Mesodermal cell (in vitro differentiated cells): ENCODE measurements at regions not wholly inside any gene's neighbourhood (a gene's known extent, or its start where the extent isn't known, plus 50 kb on each side); places are given as distances from the start of the nearest gene placed in this dataset.

Source experiments
- H3K27ac ChIP-seq: 2 replicates; pipeline ENCODE4 v1.7.0; 2013; ENCODE audit warnings: mild to moderate bottlenecking, low read depth, low read length, moderate library complexity; ENCODE audit not compliant: severe bottlenecking
- H3K36me3 ChIP-seq: 2 replicates; pipeline ENCODE4 v1.7.1; 2013; ENCODE audit warnings: mild to moderate bottlenecking, low read length, moderate library complexity; ENCODE audit not compliant: control insufficient read depth, insufficient read depth
- H3K4me1 ChIP-seq: one replicate; pipeline ENCODE4 v1.7.1; 2013; ENCODE audit warnings: mild to moderate bottlenecking, low read length; ENCODE audit not compliant: insufficient read depth, control insufficient read depth, poor library complexity, severe bottlenecking
- H3K4me3 ChIP-seq: 2 replicates; pipeline ENCODE4 v1.7.0; 2013; ENCODE audit warnings: low read length, control low read depth, mild to moderate bottlenecking; ENCODE audit not compliant: insufficient read depth, poor library complexity, severe bottlenecking; ENCODE audit errors: extremely low read depth
- H3K9me3 ChIP-seq: 2 replicates; pipeline ENCODE4 v1.7.1; 2013; ENCODE audit warnings: mild to moderate bottlenecking, low read length, moderate library complexity; ENCODE audit not compliant: control insufficient read depth
- WGBS, 2 experiments: methylation state at CpG; one replicate each; pipeline ENCODE4 v1.1.5; 2013; ENCODE audit warnings: missing lambda C conversion rate in 2 of 2; ENCODE audit not compliant: insufficient coverage in 2 of 2; 5-methylcytosine and 5-hydroxymethylcytosine counted together

GRCh38 chr5:107278774-107279173, 392.0 kb downstream of the EFNA5 start:
- Histone ChIP-seq H3K9me3 (no peaks in the 10 kb centered on the region), H3K4me3 (no peak overlapping the region), H3K4me1 (no peaks in the 10 kb centered on the region), H3K36me3 (no peaks in the 10 kb centered on the region), H3K27ac (no peak overlapping the region)
- WGBS, 2 experiments: 100% methylated on average over 1 of the region's 4 CpGs; no CpG with 5 or more reads in 1 of the 2 experiments

GRCh38 chr5:107277485-107278125, 393.1 kb downstream of the EFNA5 start:
- 93% methylated on average over 2 of the region's 5 CpGs; no CpG with 5 or more reads in 1 of the 2 experiments for whole genome bisulfite sequencing, 2 experiments
- no peaks in the 10 kb centered on the region for H3K9me3 ChIP-seq
- no peak overlapping the region for H3K27ac ChIP-seq

GRCh38 chr5:107275333-107275732, 395.4 kb downstream of the EFNA5 start:
- no peak overlapping the region for H3K4me3 ChIP-seq
- H3K36me3 ChIP-seq: no peaks in the 10 kb centered on the region
- no peaks in the 10 kb centered on the region for H3K9me3 ChIP-seq
- no peaks in the 10 kb centered on the region for H3K4me1 ChIP-seq
- no peak overlapping the region for H3K27ac ChIP-seq
- WGBS, 2 experiments: 83% methylated on average over 1 of the region's 1 CpG; no CpG with 5 or more reads in 1 of the 2 experiments

More at GRCh38 chr5:107277485-107278125, 393.1 kb downstream of the EFNA5 start:
- H3K36me3 ChIP-seq: no peaks in the 10 kb centered on the region
- H3K4me3 ChIP-seq: no peak overlapping the region
- no peaks in the 10 kb centered on the region for H3K4me1 ChIP-seq

GRCh38 chr5:107274571-107274970, 396.2 kb downstream of the EFNA5 start:
- H3K4me3 ChIP-seq: no peak overlapping the region
- H3K36me3 ChIP-seq: no peaks in the 10 kb centered on the region
- WGBS, 2 experiments: no CpG with 5 or more reads among the region's 1 CpG
- H3K4me1 ChIP-seq: no peaks in the 10 kb centered on the region
- H3K9me3 ChIP-seq: no peaks in the 10 kb centered on the region
- no peak overlapping the region for H3K27ac ChIP-seq

GRCh38 chr5:107272954-107273353, 397.8 kb downstream of the EFNA5 start:
- no peaks in the 10 kb centered on the region for H3K4me1 ChIP-seq
- H3K36me3 ChIP-seq: no peaks in the 10 kb centered on the region
- H3K4me3 ChIP-seq: no peak overlapping the region
- H3K27ac ChIP-seq: no peak overlapping the region
- H3K9me3 ChIP-seq: no peaks in the 10 kb centered on the region
- 76 to 89% methylated on average over 2 of the region's 4 CpGs for WGBS, 2 experiments

GRCh38 chr5:107272509-107272908, 398.2 kb downstream of the EFNA5 start:
- Histone ChIP-seq H3K4me1 (no peaks in the 10 kb centered on the region), H3K27ac (no peak overlapping the region), H3K36me3 (no peaks in the 10 kb centered on the region), H3K9me3 (no peaks in the 10 kb centered on the region), H3K4me3 (no peak overlapping the region)
- WGBS, 2 experiments: 80 to 100% methylated on average over 1 to 2 of the region's 3 CpGs

GRCh38 chr5:107271682-107272350, 398.9 kb downstream of the EFNA5 start:
- Histone ChIP-seq H3K9me3 (no peaks in the 10 kb centered on the region), H3K27ac (no peak overlapping the region), H3K4me1 (no peaks in the 10 kb centered on the region), H3K4me3 (no peak overlapping the region), H3K36me3 (no peaks in the 10 kb centered on the region)
- WGBS, 2 experiments: no CpG with 5 or more reads among the region's 1 CpG

GRCh38 chr5:107270561-107270960, 400.2 kb downstream of the EFNA5 start:
- WGBS, 2 experiments: no CpG with 5 or more reads among the region's 1 CpG
- no peak overlapping the region for H3K27ac ChIP-seq
- no peaks in the 10 kb centered on the region for H3K9me3 ChIP-seq
- no peaks in the 10 kb centered on the region for H3K4me1 ChIP-seq
- H3K36me3 ChIP-seq: no peaks in the 10 kb centered on the region
- H3K4me3 ChIP-seq: no peak overlapping the region

GRCh38 chr5:107269678-107270077, 401.1 kb downstream of the EFNA5 start:
- H3K4me3 ChIP-seq: no peak overlapping the region
- H3K27ac ChIP-seq: no peak overlapping the region
- no CpG with 5 or more reads among the region's 2 CpGs for WGBS, 2 experiments
- no peaks in the 10 kb centered on the region for H3K36me3 ChIP-seq
- H3K9me3 ChIP-seq: no peaks in the 10 kb centered on the region
- H3K4me1 ChIP-seq: no peaks in the 10 kb centered on the region

- Histone ChIP-seq H3K36me3 (no peaks in the 10 kb centered on the region), H3K4me3 (no peak overlapping the region), H3K9me3 (no peaks in the 10 kb centered on the region), H3K4me1 (no peaks in the 10 kb centered on the region), H3K27ac (no peak overlapping the region)
- 76 to 93% methylated on average over 2 of the region's 2 CpGs for WGBS, 2 experiments
These were observed 401.5 kb downstream of the EFNA5 start for GRCh38 chr5:107269256-107269655.

GRCh38 chr5:107268241-107268640, 402.5 kb downstream of the EFNA5 start:
- Histone ChIP-seq H3K36me3 (no peaks in the 10 kb centered on the region), H3K4me3 (no peak overlapping the region), H3K27ac (no peak overlapping the region), H3K4me1 (no peaks in the 10 kb centered on the region), H3K9me3 (no peaks in the 10 kb centered on the region)
- WGBS, 2 experiments: 88 to 93% methylated on average over 2 of the region's 2 CpGs
